ENCODE measurements at regions not wholly inside any gene's neighbourhood (a gene's known extent, or its start where the extent isn't known, plus 50 kb on each side); places are given as distances from the start of the nearest gene placed in this dataset.

DNA sequence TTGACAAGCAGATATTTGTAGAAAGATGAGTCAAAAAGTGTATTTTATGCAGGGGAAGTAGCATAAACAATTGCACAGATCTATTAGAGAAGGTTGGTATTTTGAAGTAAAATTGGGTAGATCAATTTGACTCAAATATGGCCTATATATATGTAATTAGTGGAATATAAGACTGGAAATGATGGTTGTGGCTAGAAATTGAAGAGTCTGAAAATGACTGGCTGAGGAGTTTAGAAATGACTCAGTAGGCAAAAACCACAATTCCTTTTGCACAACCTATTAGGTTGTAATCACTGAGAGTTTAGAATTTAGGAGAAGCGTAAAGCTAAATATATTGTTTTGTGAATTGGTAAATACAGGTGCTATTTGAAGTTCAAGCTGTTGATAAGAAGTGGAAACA lies 622.6 kb upstream of the PCDH20 start:
- Histone ChIP-seq H3K9me3 (no peaks in the 10 kb centered on the region), H3K4me3 (no peak overlapping the region), H3K36me3 (no peaks in the 10 kb centered on the region), H3K27me3 (no peaks in the 10 kb centered on the region), H3K4me1 (no peaks in the 10 kb centered on the region), H3K27ac (no peak overlapping the region)
- ATAC-seq = no peak
- 84 to 100% methylated on average over 1 of the region's 1 CpG for WGBS, 2 donors (ENCODE audit: low coverage in 1 of 2)
- no peak for TF ChIP-seq EP300 (IDR thresholded peaks at IDR 0.05)
- no peak for TF ChIP-seq POLR2A (IDR thresholded peaks at IDR 0.05)
- no peak for TF ChIP-seq POLR2AphosphoS5 (IDR thresholded peaks at IDR 0.05)

DNA sequence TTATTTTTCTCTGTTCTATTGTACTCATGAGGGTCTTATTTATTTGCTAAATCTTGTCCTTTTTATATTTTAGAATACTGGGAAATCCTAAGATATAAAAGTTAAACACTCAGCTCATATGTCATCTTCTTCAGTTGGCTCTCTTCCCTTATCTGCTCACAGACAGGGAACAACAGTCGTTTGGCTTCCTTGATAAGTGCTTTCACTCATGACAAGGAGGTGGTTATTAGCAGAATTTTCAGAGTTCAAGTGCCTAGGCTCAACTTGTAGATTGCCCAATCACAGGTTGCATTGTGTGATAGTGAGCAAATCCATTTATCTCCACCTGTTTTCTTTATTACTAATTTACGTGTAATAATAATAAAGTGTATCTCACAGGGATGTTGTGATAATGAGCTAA lies 620.3 kb upstream of the PCDH20 start:
- ATAC-seq = no peak
- no peaks in the 10 kb centered on the region for H3K4me1 ChIP-seq
- WGBS, 2 donors (ENCODE audit: low coverage in 1 of 2) = 45 to 63% methylated on average over 2 of the region's 2 CpGs
- H3K4me3 ChIP-seq = no peak overlapping the region
- no peak overlapping the region for H3K27ac ChIP-seq
- H3K27me3 ChIP-seq = no peaks in the 10 kb centered on the region
- TF ChIP-seq EP300 (IDR thresholded peaks at IDR 0.05) (no peak), POLR2A (IDR thresholded peaks at IDR 0.05) (no peak), POLR2AphosphoS5 (IDR thresholded peaks at IDR 0.05) (no peak)
- TF ChIP-seq, protein P1, sequence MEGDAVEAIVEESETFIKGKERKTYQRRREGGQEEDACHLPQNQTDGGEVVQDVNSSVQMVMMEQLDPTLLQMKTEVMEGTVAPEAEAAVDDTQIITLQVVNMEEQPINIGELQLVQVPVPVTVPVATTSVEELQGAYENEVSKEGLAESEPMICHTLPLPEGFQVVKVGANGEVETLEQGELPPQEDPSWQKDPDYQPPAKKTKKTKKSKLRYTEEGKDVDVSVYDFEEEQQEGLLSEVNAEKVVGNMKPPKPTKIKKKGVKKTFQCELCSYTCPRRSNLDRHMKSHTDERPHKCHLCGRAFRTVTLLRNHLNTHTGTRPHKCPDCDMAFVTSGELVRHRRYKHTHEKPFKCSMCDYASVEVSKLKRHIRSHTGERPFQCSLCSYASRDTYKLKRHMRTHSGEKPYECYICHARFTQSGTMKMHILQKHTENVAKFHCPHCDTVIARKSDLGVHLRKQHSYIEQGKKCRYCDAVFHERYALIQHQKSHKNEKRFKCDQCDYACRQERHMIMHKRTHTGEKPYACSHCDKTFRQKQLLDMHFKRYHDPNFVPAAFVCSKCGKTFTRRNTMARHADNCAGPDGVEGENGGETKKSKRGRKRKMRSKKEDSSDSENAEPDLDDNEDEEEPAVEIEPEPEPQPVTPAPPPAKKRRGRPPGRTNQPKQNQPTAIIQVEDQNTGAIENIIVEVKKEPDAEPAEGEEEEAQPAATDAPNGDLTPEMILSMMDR (IDR thresholded peaks at IDR 0.05) = no peak
- H3K36me3 ChIP-seq = no peaks in the 10 kb centered on the region
- H3K9me3 ChIP-seq = no peaks in the 10 kb centered on the region

DNA sequence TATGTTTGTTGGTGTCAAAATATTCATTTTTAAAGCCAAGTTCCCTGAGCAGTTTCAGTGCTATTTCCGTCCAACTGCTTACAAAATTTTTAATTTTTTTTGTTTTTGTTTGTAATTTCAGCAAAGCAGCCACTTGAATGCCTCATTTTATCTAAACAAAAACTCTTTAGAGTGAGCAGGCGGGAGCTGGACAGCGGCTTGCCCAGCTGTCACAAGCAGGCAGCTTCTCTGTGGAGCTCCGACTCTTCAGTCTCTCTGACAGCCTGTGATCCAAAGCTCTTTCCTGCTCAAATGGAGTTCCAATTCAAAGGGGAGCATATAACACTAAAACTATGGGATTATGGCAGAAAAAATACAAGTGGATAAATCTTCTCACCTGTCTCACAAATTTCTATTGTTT lies 618.3 kb upstream of the PCDH20 start:
- ATAC-seq = no peak

DNA sequence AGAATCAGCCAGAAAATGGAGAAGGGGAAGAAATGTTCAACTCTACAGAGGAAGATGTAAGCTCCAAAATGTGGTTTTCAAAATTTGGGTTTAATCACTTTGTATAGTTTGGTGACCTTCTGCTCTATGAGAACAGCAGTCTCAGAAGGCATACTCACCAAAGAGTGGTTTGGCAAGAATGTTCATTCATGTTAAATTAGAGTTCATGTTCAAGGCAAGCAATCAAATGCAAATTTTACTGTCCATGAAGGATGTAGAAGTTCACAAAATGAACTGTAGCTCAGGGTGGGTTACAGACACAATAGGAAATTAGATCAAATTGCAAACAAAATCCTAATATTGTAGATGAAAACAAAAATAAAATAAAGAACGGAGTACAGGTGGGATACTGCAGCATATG lies 606.7 kb upstream of the PCDH20 start:
- no peaks in the 10 kb centered on the region for H3K27me3 ChIP-seq
- WGBS, 2 donors (ENCODE audit: low coverage in 1 of 2) = 91 to 92% methylated on average over 1 of the region's 1 CpG
- no peak overlapping the region for H3K27ac ChIP-seq

More for the DNA sequence above, 618.3 kb upstream of the PCDH20 start:
- no peaks in the 10 kb centered on the region for H3K36me3 ChIP-seq
- H3K4me3 ChIP-seq = no peak overlapping the region
- H3K27me3 ChIP-seq = no peaks in the 10 kb centered on the region
- no peak overlapping the region for H3K27ac ChIP-seq
- no peaks in the 10 kb centered on the region for H3K9me3 ChIP-seq
- H3K4me1 ChIP-seq = no peaks in the 10 kb centered on the region
- WGBS, 2 donors (ENCODE audit: low coverage in 1 of 2) = 52% methylated on average over 4 of the region's 4 CpGs; no CpG with 5 or more reads in 1 of the 2 donors
- TF ChIP-seq EP300 (IDR thresholded peaks at IDR 0.05) (no peak), POLR2A (IDR thresholded peaks at IDR 0.05) (no peak), POLR2AphosphoS5 (IDR thresholded peaks at IDR 0.05) (no peak)
- TF ChIP-seq, protein P1 (IDR thresholded peaks at IDR 0.05) = no peak

DNA sequence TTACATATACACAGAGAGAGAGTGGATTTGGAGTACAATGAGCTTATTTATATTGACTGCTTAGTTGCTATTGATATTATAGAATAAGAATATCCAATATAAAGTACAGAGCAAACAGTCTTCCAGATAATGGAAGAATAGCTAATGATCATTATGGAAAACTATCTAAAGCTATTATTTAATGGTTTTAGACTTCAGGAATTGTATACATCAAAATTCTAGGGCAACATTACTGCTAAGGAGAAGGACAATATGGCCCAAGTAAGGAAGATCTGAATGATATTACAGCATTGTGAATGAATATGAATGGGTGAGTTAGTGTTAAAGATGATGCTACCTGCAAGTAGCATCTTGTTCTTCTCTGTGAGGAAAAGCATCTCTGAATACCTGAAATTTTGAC lies 604.2 kb upstream of the PCDH20 start:
- Histone ChIP-seq H3K27ac (no peak overlapping the region), H3K36me3 (no peaks in the 10 kb centered on the region), H3K27me3 (no peaks in the 10 kb centered on the region), H3K4me3 (no peak overlapping the region), H3K9me3 (no peaks in the 10 kb centered on the region), H3K4me1 (no peaks in the 10 kb centered on the region)
- ATAC-seq = no peak
- TF ChIP-seq EP300 (IDR thresholded peaks at IDR 0.05) (no peak), POLR2A (IDR thresholded peaks at IDR 0.05) (no peak), POLR2AphosphoS5 (IDR thresholded peaks at IDR 0.05) (no peak)
- TF ChIP-seq, protein P1 (IDR thresholded peaks at IDR 0.05) = no peak

More for the DNA sequence above, 606.7 kb upstream of the PCDH20 start:
- Histone ChIP-seq H3K36me3 (no peaks in the 10 kb centered on the region), H3K4me3 (no peak overlapping the region), H3K4me1 (no peaks in the 10 kb centered on the region), H3K9me3 (no peaks in the 10 kb centered on the region)
- ATAC-seq = no peak
- TF ChIP-seq, protein P1 (IDR thresholded peaks at IDR 0.05) = no peak

DNA sequence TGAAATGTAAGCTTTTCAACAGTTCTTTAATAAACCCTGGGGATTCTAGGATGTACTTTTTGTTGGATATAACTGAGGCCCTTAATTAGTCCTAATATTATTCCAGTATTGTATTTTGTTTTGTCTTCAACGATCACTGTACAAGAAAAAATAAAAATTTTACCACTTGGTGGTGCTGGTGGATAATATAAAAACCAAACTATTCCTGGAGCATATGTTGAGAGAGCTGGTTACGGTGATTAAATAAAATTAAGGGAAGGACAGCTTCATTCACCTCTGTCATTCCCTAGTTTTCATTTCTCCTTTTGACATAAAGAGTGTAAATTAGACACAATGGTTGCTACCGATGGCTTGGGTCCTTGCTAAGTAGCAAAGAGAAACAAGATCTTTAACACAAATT lies 598.6 kb upstream of the PCDH20 start:
- ATAC-seq = no peak
- H3K36me3 ChIP-seq = no peaks in the 10 kb centered on the region
- no peaks in the 10 kb centered on the region for H3K27me3 ChIP-seq
- H3K27ac ChIP-seq = no peak overlapping the region
- H3K9me3 ChIP-seq = no peaks in the 10 kb centered on the region
- H3K4me3 ChIP-seq = no peak overlapping the region
- TF ChIP-seq POLR2A (IDR thresholded peaks at IDR 0.05) = no peak
- no peak for TF ChIP-seq POLR2AphosphoS5 (IDR thresholded peaks at IDR 0.05)
- TF ChIP-seq EP300 (IDR thresholded peaks at IDR 0.05) = no peak
- TF ChIP-seq, protein P1 (IDR thresholded peaks at IDR 0.05) = no peak
- 21 to 25% methylated on average over 3 of the region's 3 CpGs for WGBS, 2 donors (ENCODE audit: low coverage in 1 of 2)
- H3K4me1 ChIP-seq = no peaks in the 10 kb centered on the region

All from gastroesophageal sphincter (tissue), 4 donors.